Lower lobe of right lung (tissue), 2 donors: ENCODE measurements at regions not wholly inside any gene's neighbourhood (a gene's known extent, or its start where the extent isn't known, plus 50 kb on each side); places are given as distances from the start of the nearest gene placed in this dataset.
"Not testable (repeated sequence)": the region's sequence is repeated elsewhere in the genome, so short reads cannot be mapped to it uniquely, and the experiment has no call there.

Source experiments
- ATAC-seq, 2 donors: fragments of 200-7000 bp; cut with Tn5 transposase; one replicate each; pipeline ENCODE4 v1.9.1; 2020 to 2022; ENCODE audit warnings: mild to moderate bottlenecking in 2 of 2, moderate library complexity in 2 of 2
- DNase-seq: peaks from one replicate; pipeline ENCODE4 v3.0.0-alpha.2; 2020
- H3K27ac ChIP-seq: fragments of 200-600 bp; one replicate; pipeline ENCODE4 v1.8.0; 2022
- H3K27me3 ChIP-seq: fragments of 200-600 bp; one replicate; pipeline ENCODE4 v1.8.0; 2022; ENCODE audit warnings: low read depth
- H3K36me3 ChIP-seq: fragments of 200-600 bp; one replicate; pipeline ENCODE4 v1.8.0; 2022; ENCODE audit warnings: mild to moderate bottlenecking
- H3K4me1 ChIP-seq: fragments of 200-600 bp; one replicate; pipeline ENCODE4 v1.8.0; 2022
- H3K4me3 ChIP-seq: fragments of 200-600 bp; one replicate; pipeline ENCODE4 v1.8.0; 2022; ENCODE audit warnings: mild to moderate bottlenecking
- H3K9me3 ChIP-seq: fragments of 200-600 bp; one replicate; pipeline ENCODE4 v1.8.0; 2022
- CTCF ChIP-seq: fragments of 200-600 bp; IDR thresholded peaks from one replicate; pipeline ENCODE4 v1.8.0; 2022; ENCODE audit warnings: antibody characterized with exemption, mild to moderate bottlenecking
- intact Hi-C: fragments of 100-400 bp; cut with DNase I; formaldehyde crosslinking; loops from one replicate; pipeline ENCODE4 v1.11.0; 2022
- donor health status: DM: no; HTN: yes; CAD: no; lungs with severe emphysema.

DNA sequence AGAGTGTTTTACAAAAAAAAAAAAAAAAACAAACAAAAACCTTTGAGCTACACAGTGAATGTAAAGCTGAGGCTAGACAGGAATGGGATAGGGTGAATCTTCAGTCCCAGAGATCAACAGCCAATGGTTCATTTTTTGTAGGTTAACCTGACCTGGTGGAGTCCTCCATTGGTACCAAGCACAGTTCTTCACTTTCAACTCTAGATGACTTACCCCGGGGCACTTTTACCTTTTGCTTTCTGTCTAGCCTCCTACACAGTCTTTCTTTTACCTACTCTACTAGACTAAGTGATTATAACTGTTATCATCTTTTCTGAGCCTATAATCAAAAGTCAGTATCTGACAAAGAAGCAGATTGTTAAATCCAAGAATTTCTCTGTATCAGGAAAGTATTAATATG, 50.9 kb downstream of the ANXA2R start:
- ATAC-seq (no peak), DNase-seq (no peak)
- H3K27ac ChIP-seq: no peak overlapping the region
- peak overlapping the region; percentile 58 for H3K4me3 ChIP-seq
- H3K4me1 ChIP-seq: peaks cover 15% of the 10 kb centered on the region
- intact Hi-C loops: no loop called here
- H3K36me3 ChIP-seq: no peaks in the 10 kb centered on the region
- TF ChIP-seq CTCF: no peak
- H3K27me3 ChIP-seq: peaks cover 38% of the 10 kb centered on the region
- no peaks in the 10 kb centered on the region for H3K9me3 ChIP-seq

DNA sequence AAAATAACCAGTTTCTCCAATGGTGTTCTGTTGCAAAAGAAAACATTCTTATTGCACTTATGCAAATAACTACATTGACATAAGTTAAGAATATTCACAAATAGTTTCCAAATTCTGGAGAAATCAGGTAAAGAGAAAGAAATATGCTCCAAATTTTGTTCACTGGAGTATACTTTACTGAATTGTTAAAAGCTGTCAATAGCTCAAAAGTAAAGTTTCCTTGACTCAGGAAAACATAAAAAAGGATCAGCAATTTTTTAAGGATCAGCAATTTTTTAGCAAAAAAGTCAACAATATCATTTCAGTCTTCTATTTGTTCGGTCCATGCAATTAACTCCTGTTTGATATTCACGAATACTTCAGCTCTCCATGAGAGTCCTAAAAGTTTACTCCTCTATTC, 51.6 kb downstream of the ANXA2R start:
- no peaks in the 10 kb centered on the region for H3K36me3 ChIP-seq
- H3K27ac ChIP-seq: no peak overlapping the region
- H3K4me3 ChIP-seq: no peak overlapping the region
- TF ChIP-seq CTCF: no peak
- no peak for ATAC-seq
- no peak for DNase-seq
- peaks cover 32% of the 10 kb centered on the region for H3K27me3 ChIP-seq
- H3K9me3 ChIP-seq: no peaks in the 10 kb centered on the region
- H3K4me1 ChIP-seq: peaks cover 16% of the 10 kb centered on the region
- intact Hi-C loops: no loop called here

GRCh38 chr5:42985129-42986037, 54.7 kb downstream of the ANXA2R start:
- no peak overlapping the region for H3K27ac ChIP-seq

DNA sequence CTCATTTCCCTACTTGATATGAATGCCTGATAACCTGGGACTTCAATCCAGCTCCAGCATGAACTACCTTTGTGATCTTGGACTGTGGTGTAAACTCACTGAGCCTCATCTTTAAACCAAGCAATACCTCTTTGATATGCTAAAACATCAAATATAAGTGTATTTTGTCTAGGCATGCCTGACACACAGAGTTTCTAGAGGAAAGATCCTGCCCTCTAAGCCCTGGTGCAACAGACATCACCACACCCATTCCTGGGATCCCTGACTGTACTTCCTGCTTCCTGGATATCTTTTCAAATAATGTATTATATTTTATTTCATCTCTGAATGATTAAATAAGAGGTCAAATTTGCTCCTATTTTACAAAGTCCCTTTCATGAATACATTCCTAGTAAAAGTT, 55.8 kb downstream of the ANXA2R start:
- Histone ChIP-seq H3K27me3 (peaks cover 6% of the 10 kb centered on the region), H3K27ac (no peak overlapping the region), H3K4me3 (no peak overlapping the region), H3K4me1 (peaks cover 7% of the 10 kb centered on the region), H3K9me3 (no peaks in the 10 kb centered on the region), H3K36me3 (no peaks in the 10 kb centered on the region)
- intact Hi-C loops: no loop called here
- no peak for TF ChIP-seq CTCF
- DNase-seq (no peak), ATAC-seq (no peak)

More at GRCh38 chr5:42985129-42986037, 54.7 kb downstream of the ANXA2R start:
- DNase-seq (no peak), ATAC-seq (no peak)
- H3K4me1 ChIP-seq: peaks cover 10% of the 10 kb centered on the region
- H3K9me3 ChIP-seq: no peaks in the 10 kb centered on the region
- no peak overlapping the region for H3K4me3 ChIP-seq
- TF ChIP-seq CTCF: no peak
- peaks cover 6% of the 10 kb centered on the region for H3K27me3 ChIP-seq
- intact Hi-C loops: no loop called here
- H3K36me3 ChIP-seq: no peaks in the 10 kb centered on the region

DNA sequence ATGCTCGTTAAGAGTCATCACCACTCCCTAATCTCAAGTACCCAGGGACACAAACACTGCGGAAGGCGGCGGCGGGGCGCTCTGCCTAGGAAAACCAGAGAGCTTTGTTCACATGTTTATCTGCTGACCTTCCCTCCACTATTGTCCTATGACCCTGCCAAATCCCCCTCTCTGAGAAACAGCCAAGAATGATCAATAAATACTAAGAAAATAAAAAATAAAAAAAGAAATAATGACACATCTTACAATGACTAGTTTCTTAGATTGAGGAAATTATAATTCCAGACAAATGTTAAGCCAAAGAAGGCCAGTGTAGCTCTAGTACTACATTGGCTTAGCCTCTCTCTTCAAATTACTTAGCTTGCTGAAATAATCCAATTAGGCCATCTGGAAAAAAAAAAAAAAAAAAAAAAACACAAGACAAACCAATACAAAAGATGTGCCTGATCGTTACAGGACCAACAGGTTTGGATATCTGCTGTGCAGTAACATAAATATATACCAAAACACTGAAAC, 58.0 kb downstream of the ANXA2R start:
- DNase-seq (no peak), ATAC-seq (peak; percentile 35 to 48)
- no peak overlapping the region for H3K4me3 ChIP-seq
- peaks cover 4% of the 10 kb centered on the region for H3K27me3 ChIP-seq
- H3K27ac ChIP-seq: no peak overlapping the region
- TF ChIP-seq CTCF: no peak
- intact Hi-C loops: no loop called here
- no peaks in the 10 kb centered on the region for H3K9me3 ChIP-seq
- no peaks in the 10 kb centered on the region for H3K36me3 ChIP-seq
- H3K4me1 ChIP-seq: peaks cover 7% of the 10 kb centered on the region

DNA sequence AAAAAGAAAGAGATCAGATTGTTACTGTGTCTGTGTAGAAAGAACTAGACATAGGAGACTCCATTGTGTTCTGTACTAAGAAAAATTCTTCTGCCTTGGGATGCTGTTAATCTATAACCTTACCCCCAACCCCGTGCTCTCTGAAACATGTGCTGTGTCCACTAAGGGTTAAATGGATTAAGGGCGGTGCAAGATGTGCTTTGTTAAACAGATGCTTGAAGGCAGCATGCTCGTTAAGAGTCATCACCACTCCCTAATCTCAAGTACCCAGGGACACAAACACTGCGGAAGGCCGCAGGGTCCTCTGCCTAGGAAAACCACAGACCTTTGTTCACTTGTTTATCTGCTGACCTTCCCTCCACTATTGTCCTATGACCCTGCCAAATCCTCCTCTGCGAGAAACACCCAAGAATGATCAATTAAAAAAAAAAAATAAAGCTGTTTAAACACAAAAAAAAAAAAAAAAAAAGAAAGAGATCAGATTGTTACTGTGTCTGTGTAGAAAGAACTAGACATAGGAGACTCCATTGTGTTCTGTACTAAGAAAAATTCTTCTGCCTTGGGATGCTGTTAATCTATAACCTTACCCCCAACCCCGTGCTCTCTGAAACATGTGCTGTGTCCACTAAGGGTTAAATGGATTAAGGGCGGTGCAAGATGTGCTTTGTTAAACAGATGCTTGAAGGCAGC, 58.6 kb downstream of the ANXA2R start:
- intact Hi-C loops, H3K36me3 ChIP-seq, H3K4me1 ChIP-seq, H3K4me3 ChIP-seq, H3K27me3 ChIP-seq, H3K9me3 ChIP-seq, ATAC-seq, H3K27ac ChIP-seq, DNase-seq: not testable (repeated sequence)

DNA sequence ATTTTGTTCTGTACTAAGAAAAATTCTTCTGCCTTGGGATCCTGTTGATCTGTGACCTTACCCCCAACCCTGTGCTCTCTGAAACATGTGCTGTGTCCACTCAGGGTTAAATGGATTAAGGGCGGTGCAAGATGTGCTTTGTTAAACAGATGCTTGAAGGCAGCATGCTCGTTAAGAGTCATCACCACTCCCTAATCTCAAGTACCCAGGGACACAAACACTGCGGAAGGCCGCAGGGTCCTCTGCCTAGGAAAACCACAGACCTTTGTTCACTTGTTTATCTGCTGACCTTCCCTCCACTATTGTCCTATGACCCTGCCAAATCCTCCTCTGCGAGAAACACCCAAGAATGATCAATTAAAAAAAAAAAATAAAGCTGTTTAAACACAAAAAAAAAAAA, 59.1 kb downstream of the ANXA2R start:
- H3K4me1 ChIP-seq, H3K36me3 ChIP-seq, H3K4me3 ChIP-seq, DNase-seq, ATAC-seq, H3K27me3 ChIP-seq, H3K27ac ChIP-seq, intact Hi-C loops, H3K9me3 ChIP-seq: not testable (repeated sequence)

DNA sequence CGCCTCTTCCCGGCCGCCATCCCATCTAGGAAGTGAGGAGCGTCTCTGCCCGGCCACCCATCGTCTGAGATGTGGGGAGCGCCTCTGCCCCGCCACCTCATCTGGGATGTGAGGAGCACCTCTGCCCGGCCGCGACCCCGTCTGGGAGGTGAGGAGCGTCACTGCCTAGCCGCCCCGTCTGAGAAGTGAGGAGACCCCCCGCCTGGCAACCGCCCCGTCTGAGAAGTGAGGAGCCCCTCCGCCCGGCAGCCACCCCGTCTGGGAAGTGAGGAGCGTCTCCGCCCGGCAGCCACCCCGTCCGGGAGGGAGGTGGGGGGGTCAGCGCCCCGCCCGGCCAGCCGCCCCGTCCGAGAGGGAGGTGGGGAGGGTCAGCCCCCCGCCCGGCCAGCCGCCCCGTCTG, 59.7 kb downstream of the ANXA2R start:
- ATAC-seq, H3K4me3 ChIP-seq, H3K4me1 ChIP-seq, H3K36me3 ChIP-seq, H3K9me3 ChIP-seq, H3K27ac ChIP-seq, H3K27me3 ChIP-seq, intact Hi-C loops, DNase-seq: not testable (repeated sequence)
